Cardiac fibroblast (primary cell): ENCODE measurements at regions not wholly inside any gene's neighbourhood (a gene's known extent, or its start where the extent isn't known, plus 50 kb on each side); places are given as distances from the start of the nearest gene placed in this dataset.

ENCODE experiments used
- DNase-seq, 2 donors: peaks; one replicate each; pipeline versions ENCODE4 v3.0.0 to v3.0.0-alpha.2; 2010; ENCODE audit warnings: low read depth in 2 of 2
- H3K4me3 ChIP-seq, 2 donors: replicated peaks in 1 of 2; 1 replicate in 1 of 2; 2 replicates in 1 of 2; pipeline ENCODE4 v1.5.1; 2011; ENCODE audit warnings: low read depth in 2 of 2, low read length in 2 of 2, mild to moderate bottlenecking in 2 of 2, moderate library complexity in 1 of 2
- CTCF ChIP-seq: IDR thresholded peaks from one replicate; pipeline ENCODE4 v1.5.1; 2011; ENCODE audit warnings: low read depth, mild to moderate bottlenecking, low read length, inconsistent platforms

GRCh38 chr2:57139179-57139578, 907.4 kb upstream of the VRK2 start:
- H3K4me3 ChIP-seq: no peak overlapping the region
- TF ChIP-seq CTCF: no peak
- no peak for DNase-seq

- DNase-seq: no peak
- no peak for TF ChIP-seq CTCF
- no peak overlapping the region for H3K4me3 ChIP-seq
Measured at GRCh38 chr2:57141269-57141668, 905.3 kb upstream of the VRK2 start.

- no peak overlapping the region for H3K4me3 ChIP-seq
- no peak for DNase-seq
- no peak for TF ChIP-seq CTCF
Measured at GRCh38 chr2:57146951-57147350, 899.7 kb upstream of the VRK2 start.

- TF ChIP-seq CTCF: no peak
- no peak for DNase-seq
- no peak overlapping the region for H3K4me3 ChIP-seq
Measured at GRCh38 chr2:57156231-57156924, 890.2 kb upstream of the VRK2 start.

- TF ChIP-seq CTCF: no peak
- peak in 1 of 2 donors; percentile 76 for DNase-seq
- no peak overlapping the region for H3K4me3 ChIP-seq
Measured at GRCh38 chr2:57160976-57161375, 885.6 kb upstream of the VRK2 start.

GRCh38 chr2:57177176-57177575, 869.4 kb upstream of the VRK2 start:
- H3K4me3 ChIP-seq: no peak overlapping the region
- no peak for TF ChIP-seq CTCF
- peak; percentile 0 to 30 for DNase-seq

GRCh38 chr2:57180042-57180567, 866.5 kb upstream of the VRK2 start:
- no peak overlapping the region for H3K4me3 ChIP-seq
- peak; percentile 11 to 91 for DNase-seq
- TF ChIP-seq CTCF: no peak
